HG03159 (cell line): ENCODE measurements at regions not wholly inside any gene's neighbourhood (a gene's known extent, or its start where the extent isn't known, plus 50 kb on each side); places are given as distances from the start of the nearest gene placed in this dataset.
"Not testable (repeated sequence)": the region's sequence is repeated elsewhere in the genome, so short reads cannot be mapped to it uniquely, and the experiment has no call there.

Source experiments
- ATAC-seq: cut with Tn5 transposase; IDR thresholded peaks from one replicate; pipeline ENCODE4 v1.9.1; 2021; ENCODE audit warnings: mild to moderate bottlenecking, moderate library complexity; ENCODE audit not compliant: unreplicated experiment

DNA sequence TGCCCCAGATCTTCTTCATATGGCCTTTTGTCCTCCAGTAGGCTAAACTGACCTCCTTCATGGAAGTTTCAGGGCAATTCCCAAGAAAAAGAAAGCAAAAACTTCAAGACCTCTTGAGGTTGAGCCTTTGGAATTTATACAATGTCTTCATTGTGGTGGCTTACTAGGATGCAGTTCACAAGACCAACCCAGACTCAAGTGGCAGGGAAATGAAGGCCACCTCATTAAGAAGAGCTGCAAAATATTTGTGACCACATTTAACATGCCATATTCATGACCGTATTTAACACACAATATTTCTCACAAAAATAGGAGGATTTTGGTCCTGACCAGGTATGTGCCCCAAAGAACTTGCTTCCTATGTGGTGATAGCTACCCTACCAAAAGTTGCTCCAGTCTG, 605.5 kb upstream of the PITX2 start:
- no peak for ATAC-seq

DNA sequence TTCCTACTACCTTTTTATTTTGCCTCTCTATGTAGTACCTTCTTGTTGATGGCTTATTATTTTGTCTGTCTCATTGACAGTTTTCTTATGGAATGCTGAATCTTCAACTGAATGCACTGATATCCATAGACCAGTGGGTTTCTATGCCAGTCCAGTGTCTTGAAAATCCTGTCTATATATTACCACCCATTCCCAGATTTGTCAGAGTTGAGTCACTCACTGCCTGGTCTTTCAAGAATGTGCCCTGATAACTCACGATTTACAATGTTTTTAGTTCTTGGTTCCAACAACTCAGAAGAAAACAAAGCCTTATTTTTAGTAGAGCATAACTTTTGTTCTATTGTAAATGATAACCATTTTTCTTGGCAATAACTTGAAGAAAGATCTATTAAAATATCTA, 606.0 kb upstream of the PITX2 start:
- no peak for ATAC-seq

DNA sequence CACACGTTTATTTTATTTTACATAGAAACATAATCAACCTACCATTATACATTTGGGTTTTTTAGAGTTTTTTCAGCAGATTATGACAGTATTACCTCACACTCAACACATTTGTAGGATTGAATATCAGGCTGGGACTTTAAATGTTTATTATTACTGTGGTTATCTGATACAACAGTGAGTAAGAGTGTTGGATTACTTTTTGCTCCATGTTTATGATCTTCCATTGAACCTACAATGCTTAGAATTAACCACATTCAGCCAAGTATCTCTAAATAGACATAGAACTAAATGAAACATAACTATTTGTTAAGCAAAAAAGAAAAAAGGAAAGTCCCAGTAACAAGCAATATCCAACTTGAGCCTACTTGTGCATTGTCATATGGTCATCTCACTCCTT, 607.4 kb upstream of the PITX2 start:
- no peak for ATAC-seq

DNA sequence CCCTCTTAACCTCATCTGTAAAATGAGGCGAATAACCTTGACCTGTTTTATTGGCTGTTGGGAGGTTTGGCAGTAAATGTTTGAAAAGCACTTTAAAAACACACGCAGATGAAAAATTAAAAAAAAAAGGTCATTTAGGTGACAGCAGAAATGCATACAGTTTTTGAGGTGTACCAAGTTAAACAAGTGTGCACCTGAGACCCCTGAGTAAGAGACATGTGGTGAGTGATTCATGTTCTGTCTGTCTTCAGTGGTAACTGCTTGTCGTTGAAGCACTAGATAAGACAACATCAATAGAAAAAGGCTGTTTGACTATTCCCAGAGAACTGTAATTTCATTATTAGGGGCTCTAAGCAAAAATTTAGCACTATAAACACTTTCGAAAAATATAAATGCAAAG, 608.4 kb upstream of the PITX2 start:
- no peak for ATAC-seq

DNA sequence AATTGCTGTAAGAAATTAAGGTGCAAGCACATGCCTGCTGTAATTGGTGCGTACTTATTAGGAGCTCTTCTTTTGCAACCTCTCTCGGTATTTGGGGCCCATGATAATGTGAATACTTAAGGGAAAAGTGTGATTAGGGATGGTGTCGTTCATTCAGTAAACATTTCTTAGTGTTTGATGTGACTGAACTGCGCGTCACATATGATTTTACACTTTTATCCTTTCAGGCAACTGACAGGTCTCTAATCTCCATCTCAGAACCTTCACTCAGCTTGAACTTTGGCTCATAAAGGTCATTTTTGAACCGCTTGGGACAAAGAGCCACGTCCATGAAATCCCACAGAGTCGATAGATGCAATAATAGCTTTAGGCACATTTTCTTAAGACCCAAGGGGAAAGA, 612.1 kb upstream of the PITX2 start:
- no peak for ATAC-seq

DNA sequence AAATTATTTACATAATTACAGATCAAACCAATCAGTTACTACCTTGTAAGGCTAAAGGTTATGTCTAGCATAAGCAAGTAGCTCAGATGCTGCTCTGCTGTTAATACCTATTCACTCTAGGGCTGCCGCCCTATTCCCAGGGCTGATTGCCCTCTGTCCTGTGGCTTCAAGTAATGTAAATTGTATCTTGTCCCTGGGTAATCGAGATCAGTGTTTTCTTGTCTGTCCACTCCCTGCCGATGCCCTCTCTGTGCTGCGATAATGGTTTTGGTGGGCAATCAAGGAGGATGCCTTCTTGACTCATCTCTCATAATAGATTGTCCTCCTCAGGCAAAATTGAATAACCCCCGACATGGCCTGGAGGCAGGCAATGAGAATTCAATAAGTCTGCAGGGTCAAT, 641.0 kb upstream of the PITX2 start:
- ATAC-seq, result no peak

DNA sequence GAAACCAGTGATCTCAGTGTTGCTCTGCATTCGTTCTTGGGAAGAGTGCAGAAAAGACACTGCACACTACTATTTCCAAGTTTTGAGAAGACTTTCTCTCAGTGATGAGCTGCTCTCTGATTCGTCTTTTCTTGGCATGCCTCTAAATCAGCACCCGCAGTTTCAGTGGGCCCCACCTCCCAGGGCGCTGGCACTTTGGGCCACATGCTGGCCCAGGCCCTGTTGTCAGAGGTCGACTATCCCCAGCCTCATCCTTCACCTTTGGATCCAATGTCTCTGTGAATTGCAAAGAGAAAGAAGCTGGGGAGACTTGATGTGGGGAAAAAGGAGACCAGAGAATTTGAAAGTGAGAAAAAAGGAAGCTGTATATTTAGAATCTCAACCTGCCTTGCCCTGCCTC, 644.1 kb upstream of the PITX2 start:
- ATAC-seq, result no peak

DNA sequence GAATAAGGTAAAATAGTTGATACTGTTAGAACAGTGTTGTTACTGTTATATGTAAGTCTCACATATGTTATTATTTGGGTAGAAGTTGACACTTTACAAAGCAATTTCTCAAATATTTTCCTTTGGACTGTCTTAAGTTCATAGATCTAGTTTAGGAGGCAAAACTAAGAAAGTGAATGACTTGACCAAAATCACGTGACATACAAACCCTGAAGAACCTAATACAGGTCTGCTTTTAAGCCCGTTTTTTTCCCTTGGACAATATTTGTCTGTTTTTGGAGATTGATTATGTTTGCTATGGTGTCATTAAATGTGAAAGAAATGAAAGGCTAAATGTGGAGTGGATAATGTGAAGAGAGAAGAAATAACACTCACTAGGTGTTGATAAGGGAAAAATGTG, 644.9 kb upstream of the PITX2 start:
- ATAC-seq, result no peak

DNA sequence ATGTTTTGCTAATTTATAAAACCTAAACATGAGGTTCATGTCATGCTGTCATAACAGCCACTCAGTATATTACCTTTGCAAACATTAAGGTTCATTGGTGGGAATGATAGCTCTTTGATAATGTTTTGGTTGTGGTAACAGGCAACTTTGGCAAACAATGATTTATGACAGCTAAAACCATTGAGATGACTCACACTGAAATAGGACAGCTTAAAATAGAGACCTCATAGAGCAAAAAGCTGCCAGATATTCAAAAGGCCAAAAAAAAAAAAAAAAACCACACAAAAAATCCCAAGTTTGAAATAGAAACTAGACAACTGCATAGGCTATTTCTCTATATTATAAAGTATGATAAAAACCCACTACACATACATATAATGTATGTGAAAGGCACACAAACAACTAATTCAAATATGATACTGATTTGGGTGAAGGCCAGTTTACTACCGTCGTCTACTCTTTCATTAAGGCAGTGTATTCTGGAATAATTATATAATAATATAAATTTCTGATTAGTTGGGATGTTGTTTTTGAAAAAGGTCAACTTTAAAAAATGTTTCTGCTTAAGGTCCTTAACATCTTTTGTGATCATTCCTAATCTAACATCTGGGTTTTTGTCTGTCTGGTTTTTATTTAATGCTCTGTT, 646.0 kb upstream of the PITX2 start:
- ATAC-seq, result peak; percentile 81

DNA sequence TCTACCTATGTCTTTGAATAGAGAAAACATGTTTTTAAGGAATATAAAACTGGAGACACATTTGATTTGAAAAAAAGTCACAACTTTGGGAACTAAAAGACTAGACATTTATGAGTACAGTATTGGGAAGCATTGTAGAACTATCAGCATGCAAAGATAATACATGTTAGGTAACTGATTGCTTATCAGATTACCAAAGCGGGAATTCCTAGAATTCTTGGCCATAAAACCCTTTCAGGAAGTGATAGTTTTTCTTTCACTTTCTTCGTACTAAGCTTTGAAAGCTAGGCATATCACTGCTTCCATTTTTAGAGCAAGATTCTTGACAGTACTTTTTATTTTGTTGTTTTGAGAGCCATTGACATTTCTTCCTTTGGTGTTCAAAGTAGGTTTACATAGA, 646.6 kb upstream of the PITX2 start:
- no peak for ATAC-seq

DNA sequence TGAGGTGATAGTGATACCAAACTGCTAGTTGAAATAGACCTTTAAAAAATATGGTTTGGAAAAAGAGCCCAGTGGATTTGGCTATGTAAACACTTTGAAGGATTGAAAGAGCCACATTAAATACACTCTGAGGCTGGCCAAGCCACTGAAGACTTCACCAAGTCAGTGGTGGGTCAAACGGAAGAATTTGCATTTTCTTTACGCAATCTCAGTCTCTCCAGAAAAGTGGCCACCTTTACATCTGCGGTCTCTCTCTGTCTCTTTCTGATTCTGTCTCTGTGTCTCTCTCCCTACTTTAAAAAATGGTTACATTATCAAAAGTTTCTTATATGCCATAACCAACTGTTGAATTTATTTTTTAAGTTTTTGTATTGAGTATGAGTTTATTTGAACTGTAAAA, 651.2 kb upstream of the PITX2 start:
- ATAC-seq, result no peak

DNA sequence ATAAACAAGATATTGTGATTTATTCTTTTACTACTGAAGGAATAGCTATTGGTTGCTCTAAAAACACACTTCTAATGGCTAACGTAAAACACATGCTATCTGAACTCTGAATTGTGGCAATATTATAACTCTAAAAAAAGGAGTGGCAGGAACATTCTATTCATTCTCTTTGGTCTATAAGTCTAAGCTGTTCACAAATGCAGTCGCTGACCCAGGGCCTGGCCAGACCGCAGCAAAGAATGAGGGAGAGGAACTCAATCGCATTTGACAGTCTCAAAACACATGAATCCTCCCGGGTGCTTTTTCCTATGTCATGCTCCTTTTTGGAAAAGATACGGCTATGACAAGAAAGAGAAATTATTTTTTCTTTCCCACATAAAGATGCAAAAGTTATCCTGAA, 651.6 kb upstream of the PITX2 start:
- no peak for ATAC-seq

DNA sequence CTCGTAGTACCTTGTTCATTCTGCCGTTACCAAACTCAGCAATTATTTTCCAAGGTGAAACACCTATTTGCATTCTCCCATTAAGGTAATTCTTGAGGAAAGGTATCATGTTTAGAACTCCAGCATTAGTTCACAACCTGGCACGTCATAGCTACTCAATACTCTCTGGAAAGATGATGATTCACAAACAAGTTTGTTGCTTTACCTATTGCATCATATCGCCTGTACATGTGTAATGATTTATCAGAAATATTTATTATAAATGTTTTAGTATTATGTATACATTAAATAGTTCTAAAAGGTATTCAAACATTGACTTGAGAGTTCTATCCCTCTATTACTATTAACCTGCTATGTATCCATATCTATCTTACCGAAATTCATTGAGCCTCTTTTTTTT, 658.3 kb upstream of the PITX2 start:
- ATAC-seq, result no peak

DNA sequence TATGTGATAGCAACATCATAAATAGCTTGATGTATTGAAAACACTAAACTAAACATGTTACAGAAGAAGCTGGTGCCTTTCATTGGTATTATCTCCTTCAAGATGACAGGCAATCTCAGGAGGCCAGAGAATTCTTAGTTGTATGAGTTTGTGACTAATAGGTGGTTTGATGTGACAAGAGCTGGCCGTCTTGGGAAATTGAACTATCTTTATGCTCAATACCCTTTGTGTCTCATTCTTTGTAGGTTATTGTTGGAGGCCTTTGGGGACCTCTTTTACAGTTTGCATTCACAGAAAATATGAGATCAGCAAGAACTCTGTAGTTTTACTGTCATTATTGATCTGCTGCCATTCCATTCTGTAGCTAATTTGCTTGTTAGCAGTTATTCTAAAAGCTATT, 659.2 kb upstream of the PITX2 start:
- no peak for ATAC-seq

DNA sequence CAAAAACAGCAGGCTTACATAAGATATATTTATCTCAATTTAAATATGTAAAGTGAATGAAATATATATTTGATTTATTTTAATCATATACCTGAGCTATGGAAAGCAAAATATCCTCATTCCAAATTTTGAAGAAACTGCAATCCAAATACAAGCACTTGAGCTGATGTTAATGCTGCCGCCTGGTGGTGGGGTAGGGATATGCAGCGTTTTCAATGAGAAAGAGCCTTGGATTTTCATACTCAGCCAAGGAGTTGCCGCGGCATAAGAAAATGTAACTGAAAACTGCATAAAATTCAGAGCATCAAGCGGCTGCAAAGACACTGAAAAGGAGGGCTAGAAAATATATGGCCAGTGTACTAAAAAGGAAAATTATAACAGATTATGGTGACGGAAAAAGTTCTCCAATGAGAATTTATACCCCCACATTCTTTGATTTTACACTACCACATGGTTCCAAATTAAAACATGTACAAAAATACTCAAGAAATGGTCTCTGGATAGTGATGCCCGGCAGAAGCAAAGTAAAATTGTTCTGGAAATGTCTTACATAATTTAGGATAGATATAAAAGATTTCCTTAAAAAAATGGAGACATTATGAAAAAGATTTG, 660.3 kb upstream of the PITX2 start:
- peak; percentile 88 for ATAC-seq

DNA sequence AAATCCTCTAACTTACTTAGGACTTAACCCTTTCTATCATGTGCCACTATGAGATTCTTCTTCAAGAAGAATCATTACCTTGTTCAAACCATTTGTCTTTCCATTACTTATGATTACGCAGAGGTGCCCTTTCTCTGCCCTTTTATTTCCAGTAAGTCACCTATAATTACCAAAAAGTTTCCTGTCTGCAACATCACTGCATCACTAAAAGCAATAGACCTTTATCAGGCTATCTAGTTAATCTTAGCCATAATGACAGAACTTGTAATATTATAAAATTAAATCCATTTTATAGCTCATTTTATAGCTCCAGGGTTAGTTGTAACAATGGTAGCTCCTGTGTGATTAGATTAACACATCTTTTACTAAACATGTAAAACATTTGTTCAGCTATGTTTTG, 673.6 kb upstream of the PITX2 start:
- ATAC-seq, result no peak

DNA sequence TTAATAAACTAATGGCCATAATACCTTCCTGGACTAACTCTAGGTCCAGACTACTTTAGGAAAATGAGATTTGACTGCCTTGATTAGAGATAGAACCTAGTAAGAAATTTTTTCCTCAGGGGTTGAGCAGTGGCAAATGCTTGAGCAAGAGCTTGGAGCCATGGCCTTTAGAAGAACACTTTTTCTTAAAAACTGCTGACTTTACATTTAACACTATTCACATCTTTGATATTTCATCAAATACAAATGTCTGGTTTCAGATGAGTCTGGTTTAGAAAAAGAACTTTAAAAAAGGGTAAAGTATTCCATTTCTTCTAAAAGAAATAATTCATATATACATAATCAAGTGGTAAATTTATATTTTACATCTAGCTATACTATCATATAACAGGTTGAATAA, 680.9 kb upstream of the PITX2 start:
- ATAC-seq, result no peak

DNA sequence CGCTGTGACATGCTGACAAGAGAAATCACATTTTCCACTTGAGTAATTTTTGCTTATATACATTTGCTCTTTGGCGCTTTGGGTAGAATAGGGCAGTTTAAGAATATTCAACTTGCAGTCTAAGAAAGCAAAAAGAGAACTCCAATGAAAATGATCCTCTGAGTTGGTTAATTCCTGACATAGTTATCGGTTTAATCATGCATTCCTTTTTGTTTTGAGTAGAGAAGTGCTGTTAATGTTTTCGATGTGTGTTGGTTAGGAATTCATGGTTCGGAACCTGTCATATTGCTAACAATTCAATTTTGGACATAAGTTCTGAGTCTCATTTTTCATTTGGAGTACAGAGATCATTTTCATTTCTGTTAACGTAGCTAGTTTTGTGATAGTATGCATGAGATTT, 700.6 kb upstream of the PITX2 start:
- ATAC-seq, result no peak

DNA sequence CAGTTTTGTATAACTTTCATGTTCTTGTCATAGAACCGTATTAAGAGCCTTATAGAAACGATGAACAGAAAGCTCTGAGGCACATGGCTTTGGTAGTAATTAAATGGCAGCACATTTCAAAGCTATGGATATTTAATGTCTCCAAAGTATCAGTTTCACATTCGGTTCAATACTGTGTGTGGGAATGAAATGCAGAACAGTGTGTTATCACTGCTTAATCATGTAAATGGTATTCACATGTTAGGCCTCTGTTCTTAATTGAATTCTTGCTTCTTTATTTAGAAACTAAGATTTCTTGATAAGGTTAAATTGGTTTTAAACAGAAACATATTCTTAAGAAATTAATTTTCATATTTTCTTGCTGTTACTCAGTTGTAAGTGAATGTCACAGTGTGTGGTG, 701.0 kb upstream of the PITX2 start:
- no peak for ATAC-seq

DNA sequence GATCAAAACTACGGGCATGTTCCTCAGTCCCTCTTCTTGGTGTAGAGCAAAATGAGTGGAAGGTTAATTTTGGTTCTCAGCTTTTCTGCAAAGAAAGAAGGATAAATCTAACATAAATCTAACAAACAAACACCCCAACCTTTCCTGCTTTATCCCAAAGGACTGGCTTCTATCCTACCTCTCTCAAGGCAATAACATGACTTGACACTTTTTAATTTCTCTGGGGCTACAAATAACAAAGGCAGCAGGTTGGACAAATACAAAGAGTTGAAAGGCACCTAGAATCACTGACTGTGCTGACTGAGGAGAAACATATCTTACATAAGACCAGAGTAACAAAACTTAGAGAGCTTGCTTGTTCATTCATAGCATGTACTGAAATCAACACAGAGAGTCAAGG, 703.6 kb upstream of the PITX2 start:
- no peak for ATAC-seq

DNA sequence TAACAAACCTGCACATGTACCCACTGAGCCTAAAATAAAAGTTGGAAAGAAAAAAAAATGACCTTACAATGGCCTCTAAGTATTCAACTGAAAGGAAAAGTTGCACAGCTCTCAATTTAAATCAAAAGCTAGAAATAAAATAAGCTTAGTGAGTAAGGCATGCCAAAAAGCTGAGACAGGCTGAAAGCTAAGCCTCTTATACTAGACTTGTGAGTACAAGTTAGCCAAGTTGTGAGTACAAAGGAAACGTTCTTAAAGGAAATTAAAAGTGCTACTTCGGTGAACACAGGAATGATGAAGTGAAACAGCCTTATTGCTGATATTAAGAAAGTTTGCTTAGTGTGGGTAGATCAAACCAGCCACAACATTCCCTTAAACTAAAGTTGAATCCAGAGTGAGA, 707.9 kb upstream of the PITX2 start:
- no peak for ATAC-seq

DNA sequence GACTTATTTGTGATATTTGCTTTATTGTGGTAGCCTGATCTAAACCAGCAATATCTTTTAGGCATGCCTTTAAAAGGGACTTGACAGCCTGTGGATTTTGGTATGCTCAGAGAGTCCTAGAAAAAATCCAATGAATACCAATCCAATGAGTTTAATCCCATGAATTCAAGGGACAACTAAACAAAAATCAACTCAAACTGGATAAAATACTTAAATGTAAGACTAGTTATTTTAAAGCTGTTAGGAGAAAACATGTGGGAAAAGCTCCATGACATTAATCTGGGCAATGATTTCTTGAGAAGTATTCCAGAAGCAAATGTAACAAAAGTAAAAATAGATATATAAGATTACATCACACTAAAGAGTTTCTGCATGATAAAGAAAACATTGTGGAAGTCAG, 711.5 kb upstream of the PITX2 start:
- ATAC-seq, result no peak

DNA sequence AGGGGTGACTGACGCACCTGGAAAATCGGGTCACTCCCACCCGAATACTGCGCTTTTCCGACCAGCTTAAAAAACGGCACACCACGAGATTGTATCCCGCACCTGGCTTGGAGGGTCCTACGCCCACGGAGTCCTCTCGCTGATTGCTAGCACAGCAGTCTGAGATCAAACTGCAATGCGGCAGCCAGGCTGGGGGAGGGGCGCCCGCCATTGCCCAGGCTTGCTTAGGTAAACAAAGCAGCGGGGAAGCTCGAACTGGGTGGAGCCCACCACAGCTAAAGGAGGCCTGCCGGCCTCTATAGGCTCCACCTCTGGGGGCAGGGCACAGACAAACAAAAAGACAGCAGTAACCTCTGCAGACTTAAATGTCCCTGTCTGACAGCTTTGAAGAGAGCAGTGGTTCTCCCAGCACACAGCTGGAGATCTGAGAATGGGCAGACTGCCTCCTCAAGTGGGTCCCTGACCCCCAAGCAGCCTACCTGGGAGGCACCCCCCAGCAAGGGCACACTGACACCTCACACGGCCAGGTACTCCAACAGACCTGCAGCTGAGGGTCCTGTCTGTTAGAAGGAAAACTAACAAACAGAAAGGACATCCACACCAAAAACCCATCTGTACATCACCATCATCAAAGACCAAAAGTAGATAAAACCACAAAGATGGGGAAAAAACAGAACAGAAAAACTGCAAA, 714.5 kb upstream of the PITX2 start:
- ATAC-seq, result not testable (repeated sequence)
